Limb (tissue), 2 donors: ENCODE measurements at regions not wholly inside any gene's neighbourhood (a gene's known extent, or its start where the extent isn't known, plus 50 kb on each side); places are given as distances from the start of the nearest gene placed in this dataset.
"Not testable (repeated sequence)": the region's sequence is repeated elsewhere in the genome, so short reads cannot be mapped to it uniquely, and the experiment has no call there.

Source experiments
- DNase-seq, 2 donors: peaks; one replicate each; pipeline ENCODE4 v3.0.0-alpha.2; 2016; ENCODE audit errors: extremely low spot score in 2 of 2

GRCh38 chr2:111287646-111288568, 167.2 kb downstream of the BCL2L11 start:
- not testable (repeated sequence) for DNase-seq

- DNase-seq = not testable (repeated sequence)
Observed at GRCh38 chr2:111290370-111290769, 169.7 kb downstream of the BCL2L11 start.

GRCh38 chr2:111291566-111291965, 170.9 kb downstream of the BCL2L11 start:
- not testable (repeated sequence) for DNase-seq

- not testable (repeated sequence) for DNase-seq
Observed at GRCh38 chr2:111292232-111292968, 171.7 kb downstream of the BCL2L11 start.

GRCh38 chr2:111294699-111295098, 174.0 kb downstream of the BCL2L11 start:
- not testable (repeated sequence) for DNase-seq

- not testable (repeated sequence) for DNase-seq
Observed at GRCh38 chr2:111296122-111296804, 175.5 kb downstream of the BCL2L11 start.

- not testable (repeated sequence) for DNase-seq
Observed at GRCh38 chr2:111297128-111297527, 176.4 kb downstream of the BCL2L11 start.

GRCh38 chr2:111298927-111299326, 178.2 kb downstream of the BCL2L11 start:
- not testable (repeated sequence) for DNase-seq

GRCh38 chr2:111299635-111300034, 178.9 kb downstream of the BCL2L11 start:
- DNase-seq = not testable (repeated sequence)

GRCh38 chr2:111301677-111302076, 181.0 kb downstream of the BCL2L11 start:
- DNase-seq = not testable (repeated sequence)

- DNase-seq = not testable (repeated sequence)
Observed at GRCh38 chr2:111302397-111303218, 181.9 kb downstream of the BCL2L11 start.

- not testable (repeated sequence) for DNase-seq
Observed at GRCh38 chr2:111307302-111307701, 186.6 kb downstream of the BCL2L11 start.

- not testable (repeated sequence) for DNase-seq
Observed at GRCh38 chr2:111309231-111310075, 188.7 kb downstream of the BCL2L11 start.

- DNase-seq = not testable (repeated sequence)
Observed at GRCh38 chr2:111310395-111310794, 189.7 kb downstream of the BCL2L11 start.

GRCh38 chr2:111311568-111311967, 190.9 kb downstream of the BCL2L11 start:
- DNase-seq = not testable (repeated sequence)

- DNase-seq = not testable (repeated sequence)
Observed at GRCh38 chr2:111312897-111313607, 192.3 kb downstream of the BCL2L11 start.

- DNase-seq = not testable (repeated sequence)
Observed at GRCh38 chr2:111313711-111314110, 193.0 kb downstream of the BCL2L11 start.

GRCh38 chr2:111315188-111315917, 194.6 kb downstream of the BCL2L11 start:
- DNase-seq = not testable (repeated sequence)
